ENCODE measurements at regions not wholly inside any gene's neighbourhood (a gene's known extent, or its start where the extent isn't known, plus 50 kb on each side); places are given as distances from the start of the nearest gene placed in this dataset.

GRCh38 chrX:13494562-13494961 is 74.8 kb upstream of the EGFL6 start:
- TF ChIP-seq CTCF (IDR thresholded peaks at IDR 0.05) (no peak), POLR2A (IDR thresholded peaks at IDR 0.05; ENCODE audit: low read depth) (no peak), EP300 (IDR thresholded peaks at IDR 0.05) (no peak), POLR2AphosphoS5 (IDR thresholded peaks at IDR 0.05) (no peak)

Measured in esophagus muscularis mucosa (tissue), 4 donors.